Sigmoid colon (tissue), 4 donors: ENCODE measurements at regions not wholly inside any gene's neighbourhood (a gene's known extent, or its start where the extent isn't known, plus 50 kb on each side); places are given as distances from the start of the nearest gene placed in this dataset.

ENCODE experiments used
- CTCF ChIP-seq, 4 experiments: fragments of 450-650 bp in 3 of 4; fragments of 200-600 bp in 1 of 4; IDR thresholded peaks; one replicate each; pipeline ENCODE4 v1.5.1; 2016 to 2019; ENCODE audit warnings: antibody characterized with exemption in 4 of 4, mild to moderate bottlenecking in 3 of 4, moderate library complexity in 2 of 4
- EP300 ChIP-seq, 4 donors: sonication (generic); formaldehyde crosslinking; IDR thresholded peaks; one replicate each; pipeline ENCODE4 v1.6.1; 2017; ENCODE audit warnings: antibody characterized with exemption in 4 of 4
- POLR2A ChIP-seq, 2 donors: fragments of 450-650 bp; IDR thresholded peaks; one replicate each; pipeline ENCODE4 v1.6.1; 2016; ENCODE audit warnings: antibody characterized with exemption in 2 of 2, mild to moderate bottlenecking in 2 of 2, moderate library complexity in 2 of 2
- POLR2AphosphoS5 ChIP-seq, 4 donors: sonication (generic); formaldehyde crosslinking; IDR thresholded peaks; one replicate each; pipeline ENCODE4 v1.6.1; 2017; ENCODE audit warnings: antibody characterized with exemption in 4 of 4

GRCh38 chr13:24023073-24023472 lies 125.8 kb upstream of the C1QTNF9B start:
- TF ChIP-seq CTCF (IDR thresholded peaks at IDR 0.05), result no peak
- TF ChIP-seq POLR2A (IDR thresholded peaks at IDR 0.05), result no peak
- no peak for TF ChIP-seq POLR2AphosphoS5 (IDR thresholded peaks at IDR 0.05)
- no peak for TF ChIP-seq EP300 (IDR thresholded peaks at IDR 0.05)
